Spleen (tissue), 7 donors: ENCODE measurements at regions not wholly inside any gene's neighbourhood (a gene's known extent, or its start where the extent isn't known, plus 50 kb on each side); places are given as distances from the start of the nearest gene placed in this dataset.

Experiments used
- CTCF ChIP-seq, 11 experiments: fragments of 200-600 bp in 7 of 11; fragments of 450-650 bp in 4 of 11; sonication (generic) in 4 of 11; IDR thresholded peaks in 8 of 11; conservative IDR thresholded peaks in 3 of 11; 1 replicate in 7 of 11; 2 replicates in 4 of 11; pipeline versions ENCODE4 v1.4.0 to v1.8.0; 2016 to 2021; ENCODE audit warnings: antibody characterized with exemption in 11 of 11, inconsistent platforms in 4 of 11, mild to moderate bottlenecking in 1 of 11
- POLR2A ChIP-seq, 3 donors: fragments of 450-650 bp; IDR thresholded peaks; one replicate each; pipeline ENCODE4 v1.5.1; 2017; ENCODE audit warnings: antibody characterized with exemption in 3 of 3, mild to moderate bottlenecking in 1 of 3
- donor health status: DM: no; HTN: no; CAD: no; lungs with moderate emphysema.
- donor health status: DM: no; HTN: no; CAD: no.
- donor health status: DM: no; HTN: no; CAD: no.

DNA sequence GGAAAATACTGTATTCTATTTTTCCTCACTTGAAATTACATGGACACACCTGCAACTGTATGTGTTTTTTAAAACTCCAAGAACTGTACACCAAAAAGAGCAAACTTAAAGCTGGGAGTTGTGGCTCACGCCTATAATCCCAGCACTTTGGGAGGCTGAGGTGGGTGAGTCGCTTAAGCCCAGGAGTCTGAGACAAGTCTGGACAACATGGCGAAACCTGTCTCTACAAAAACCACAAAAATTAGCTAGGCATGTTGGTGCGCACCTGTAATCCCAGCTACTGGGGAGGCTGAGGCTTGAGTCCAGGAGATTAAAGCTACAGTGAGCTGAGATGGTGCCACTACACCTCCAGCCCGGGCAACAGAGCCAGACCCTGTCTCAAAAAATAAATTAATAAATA lies 95.9 kb downstream of the SINHCAF start:
- TF ChIP-seq POLR2A (IDR thresholded peaks at IDR 0.05) (no peak), CTCF (IDR thresholded peaks at IDR 0.05 in 8 of 11, conservative IDR thresholded peaks at IDR 0.05 in 3 of 11) (no peak)
